Activated CD4-positive, alpha-beta T cell treated with anti-CD3 and anti-CD28 coated beads, Interleukin-2, amount 10 ng/mL, durations not matched to agents 24 days and 14 days (primary cell): ENCODE measurements at regions not wholly inside any gene's neighbourhood (a gene's known extent, or its start where the extent isn't known, plus 50 kb on each side); places are given as distances from the start of the nearest gene placed in this dataset.

ENCODE experiments used
- DNase-seq: peaks from one replicate; pipeline ENCODE4 v3.0.0; 2022
- H3K27ac Mint-ChIP-seq: one replicate; pipeline ENCODE4 v1.8.0; 2022; ENCODE audit warnings: mild to moderate bottlenecking, mixed read lengths
- H3K27me3 Mint-ChIP-seq: one replicate; pipeline ENCODE4 v1.8.0; 2022; ENCODE audit warnings: mixed read lengths
- H3K36me3 Mint-ChIP-seq: one replicate; pipeline ENCODE4 v1.8.0; 2022; ENCODE audit warnings: low read depth, mild to moderate bottlenecking, mixed read lengths
- H3K4me1 Mint-ChIP-seq: one replicate; pipeline ENCODE4 v1.8.0; 2021; ENCODE audit warnings: mixed read lengths
- H3K4me3 Mint-ChIP-seq: one replicate; pipeline ENCODE4 v1.8.0; 2022; ENCODE audit warnings: mild to moderate bottlenecking, moderate library complexity, mixed read lengths
- H3K9me3 Mint-ChIP-seq: one replicate; pipeline ENCODE4 v1.8.0; 2021; ENCODE audit warnings: mixed read lengths
- intact Hi-C: fragments of 100-400 bp; cut with micrococcal nuclease; formaldehyde crosslinking; loops from one replicate; pipeline ENCODE4 v1.15.1; 2023

- H3K27me3 Mint-ChIP-seq, result no peaks in the 10 kb centered on the region
- H3K4me1 Mint-ChIP-seq, result peaks cover 5% of the 10 kb centered on the region
- no peaks in the 10 kb centered on the region for H3K9me3 Mint-ChIP-seq
- no peaks in the 10 kb centered on the region for H3K36me3 Mint-ChIP-seq
- no peak overlapping the region for H3K27ac Mint-ChIP-seq
- no peak overlapping the region for H3K4me3 Mint-ChIP-seq
- no peak for DNase-seq
- intact Hi-C loops, result no loop called here
Observed at GRCh38 chr5:133890314-133890713, 78.1 kb downstream of the C5orf15 start.

DNA sequence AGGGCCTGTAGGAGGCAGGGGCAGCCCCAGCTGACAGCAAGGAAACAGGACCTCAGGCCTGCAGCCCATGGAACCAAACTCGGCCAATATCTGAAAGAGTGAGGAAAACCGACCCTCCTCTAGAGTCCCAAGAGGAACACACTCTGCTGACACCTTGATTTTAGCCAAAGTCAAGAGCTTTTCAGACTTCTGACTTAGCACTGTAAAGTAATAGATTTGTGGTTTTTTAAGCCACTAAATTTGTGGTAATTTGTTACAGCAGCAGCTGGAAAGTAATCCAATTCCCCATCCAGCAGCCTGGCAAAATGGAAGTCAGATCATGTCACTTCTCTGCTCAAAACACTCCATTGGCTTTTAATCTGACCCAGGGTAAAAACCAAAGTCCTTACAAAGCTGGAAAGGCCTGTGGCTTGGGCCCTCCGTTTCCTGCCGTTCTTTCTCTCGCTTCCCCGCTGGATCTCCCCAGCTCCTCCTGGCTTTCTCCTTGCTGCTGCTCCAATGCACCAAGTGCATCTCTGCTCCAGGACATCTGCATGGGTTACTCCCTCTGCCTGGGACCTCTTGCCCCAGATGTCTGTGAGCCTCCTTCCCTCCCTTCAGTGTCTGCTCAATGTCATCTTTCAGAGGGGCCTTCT is 79.0 kb downstream of the C5orf15 start:
- Mint-ChIP-seq H3K4me1 (peaks cover 5% of the 10 kb centered on the region), H3K36me3 (no peaks in the 10 kb centered on the region), H3K4me3 (no peak overlapping the region), H3K9me3 (no peaks in the 10 kb centered on the region), H3K27me3 (no peaks in the 10 kb centered on the region), H3K27ac (no peak overlapping the region)
- no peak for DNase-seq
- intact Hi-C loops, result no loop called here

GRCh38 chr5:133888625-133888991 is 79.8 kb downstream of the C5orf15 start:
- H3K27me3 Mint-ChIP-seq, result no peaks in the 10 kb centered on the region
- H3K4me1 Mint-ChIP-seq, result peaks cover 5% of the 10 kb centered on the region
- DNase-seq, result no peak
- intact Hi-C loops, result no loop called here
- no peaks in the 10 kb centered on the region for H3K36me3 Mint-ChIP-seq
- H3K9me3 Mint-ChIP-seq, result no peaks in the 10 kb centered on the region
- H3K27ac Mint-ChIP-seq, result no peak overlapping the region
- H3K4me3 Mint-ChIP-seq, result no peak overlapping the region

GRCh38 chr5:133885566-133885965 is 82.9 kb downstream of the C5orf15 start:
- H3K9me3 Mint-ChIP-seq, result no peaks in the 10 kb centered on the region
- no peak overlapping the region for H3K4me3 Mint-ChIP-seq
- no peak overlapping the region for H3K27ac Mint-ChIP-seq
- H3K4me1 Mint-ChIP-seq, result peaks cover 5% of the 10 kb centered on the region
- H3K36me3 Mint-ChIP-seq, result no peaks in the 10 kb centered on the region
- H3K27me3 Mint-ChIP-seq, result no peaks in the 10 kb centered on the region
- DNase-seq, result no peak
- intact Hi-C loops, result no loop called here

DNA sequence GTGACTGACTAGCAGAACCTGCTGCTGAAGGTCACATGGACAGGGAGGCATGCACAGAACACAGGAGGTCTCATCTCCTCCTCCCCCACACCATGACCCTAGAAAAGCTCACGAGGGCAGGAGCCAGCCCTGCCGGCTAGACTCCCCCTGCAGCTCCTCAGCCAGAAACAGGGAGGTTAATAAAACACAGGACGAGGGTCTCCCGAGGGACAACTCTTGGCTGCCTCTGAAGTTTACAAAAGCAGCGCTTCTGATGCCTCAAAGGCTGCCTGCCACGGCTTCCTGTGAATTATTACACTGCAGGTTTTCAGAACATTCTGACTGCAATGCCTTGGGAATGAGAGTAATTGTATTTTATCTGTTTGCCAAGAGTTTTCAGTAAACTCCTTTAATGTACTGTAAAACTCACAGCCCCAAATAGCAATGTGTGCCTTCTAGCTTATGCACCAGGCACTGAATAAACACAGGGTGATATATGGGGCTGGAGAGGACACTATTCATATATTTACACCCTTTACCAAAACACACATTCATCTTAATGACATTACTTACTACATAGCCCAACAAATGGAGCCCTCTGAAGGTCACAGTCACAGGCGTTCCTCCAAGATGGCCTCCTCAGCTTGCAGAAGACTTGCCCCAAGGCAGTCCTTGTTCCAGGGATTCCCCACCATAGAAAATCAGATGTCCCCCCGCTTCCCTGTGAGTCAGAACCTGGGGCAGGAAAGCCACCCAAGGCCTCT is 83.7 kb downstream of the C5orf15 start:
- intact Hi-C loops, result no loop called here
- no peaks in the 10 kb centered on the region for H3K9me3 Mint-ChIP-seq
- DNase-seq, result no peak
- no peak overlapping the region for H3K4me3 Mint-ChIP-seq
- no peaks in the 10 kb centered on the region for H3K27me3 Mint-ChIP-seq
- peaks cover 3% of the 10 kb centered on the region for H3K4me1 Mint-ChIP-seq
- no peaks in the 10 kb centered on the region for H3K36me3 Mint-ChIP-seq
- no peak overlapping the region for H3K27ac Mint-ChIP-seq

- Mint-ChIP-seq H3K36me3 (no peaks in the 10 kb centered on the region), H3K27ac (no peak overlapping the region), H3K27me3 (no peaks in the 10 kb centered on the region), H3K9me3 (no peaks in the 10 kb centered on the region), H3K4me3 (no peak overlapping the region), H3K4me1 (peaks cover 3% of the 10 kb centered on the region)
- no peak for DNase-seq
- intact Hi-C loops, result no loop called here
Observed at GRCh38 chr5:133883916-133884315, 84.5 kb downstream of the C5orf15 start.

DNA sequence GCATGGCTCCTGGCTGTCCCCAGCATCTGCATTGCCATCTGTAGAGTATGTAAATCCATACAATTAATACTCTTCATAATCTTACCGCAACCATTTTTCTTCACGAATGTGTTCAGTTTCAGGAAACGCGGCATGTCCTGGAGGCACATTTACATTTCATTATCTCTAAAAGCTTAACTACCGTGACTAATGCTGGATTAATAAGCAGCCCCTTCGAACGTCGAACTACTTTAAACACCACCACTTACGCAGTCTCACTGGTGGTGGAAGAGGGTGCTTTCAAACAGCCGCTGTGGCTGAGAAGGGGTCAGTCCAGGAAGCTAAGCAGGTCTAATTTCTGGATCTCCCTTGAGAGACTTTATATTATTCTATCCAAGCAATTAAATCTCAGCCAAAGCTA is 85.6 kb downstream of the C5orf15 start:
- no peaks in the 10 kb centered on the region for H3K27me3 Mint-ChIP-seq
- H3K27ac Mint-ChIP-seq, result no peak overlapping the region
- intact Hi-C loops, result no loop called here
- H3K4me3 Mint-ChIP-seq, result no peak overlapping the region
- DNase-seq, result no peak
- no peaks in the 10 kb centered on the region for H3K36me3 Mint-ChIP-seq
- H3K9me3 Mint-ChIP-seq, result no peaks in the 10 kb centered on the region
- peaks cover 3% of the 10 kb centered on the region for H3K4me1 Mint-ChIP-seq

DNA sequence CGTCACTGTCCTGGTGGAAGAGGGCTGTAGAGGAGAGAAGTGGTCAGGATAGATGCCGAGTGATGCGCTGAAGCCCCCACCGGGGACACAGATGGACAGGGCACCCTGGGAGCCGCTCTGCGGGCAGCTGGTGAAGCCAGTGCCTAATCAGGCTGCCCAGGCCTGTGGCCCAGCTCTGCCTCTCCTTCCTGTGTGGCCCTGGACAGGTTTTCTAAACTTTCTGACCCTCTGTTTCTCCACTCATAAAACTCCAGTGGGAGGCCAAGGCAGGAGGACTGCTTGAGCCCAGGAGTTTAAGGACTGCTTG is 86.1 kb downstream of the C5orf15 start:
- no peak for DNase-seq
- Mint-ChIP-seq H3K27ac (no peak overlapping the region), H3K4me1 (peaks cover 3% of the 10 kb centered on the region), H3K4me3 (no peak overlapping the region), H3K36me3 (no peaks in the 10 kb centered on the region), H3K9me3 (peaks cover under 1% of the 10 kb centered on the region), H3K27me3 (no peaks in the 10 kb centered on the region)
- intact Hi-C loops, result no loop called here

DNA sequence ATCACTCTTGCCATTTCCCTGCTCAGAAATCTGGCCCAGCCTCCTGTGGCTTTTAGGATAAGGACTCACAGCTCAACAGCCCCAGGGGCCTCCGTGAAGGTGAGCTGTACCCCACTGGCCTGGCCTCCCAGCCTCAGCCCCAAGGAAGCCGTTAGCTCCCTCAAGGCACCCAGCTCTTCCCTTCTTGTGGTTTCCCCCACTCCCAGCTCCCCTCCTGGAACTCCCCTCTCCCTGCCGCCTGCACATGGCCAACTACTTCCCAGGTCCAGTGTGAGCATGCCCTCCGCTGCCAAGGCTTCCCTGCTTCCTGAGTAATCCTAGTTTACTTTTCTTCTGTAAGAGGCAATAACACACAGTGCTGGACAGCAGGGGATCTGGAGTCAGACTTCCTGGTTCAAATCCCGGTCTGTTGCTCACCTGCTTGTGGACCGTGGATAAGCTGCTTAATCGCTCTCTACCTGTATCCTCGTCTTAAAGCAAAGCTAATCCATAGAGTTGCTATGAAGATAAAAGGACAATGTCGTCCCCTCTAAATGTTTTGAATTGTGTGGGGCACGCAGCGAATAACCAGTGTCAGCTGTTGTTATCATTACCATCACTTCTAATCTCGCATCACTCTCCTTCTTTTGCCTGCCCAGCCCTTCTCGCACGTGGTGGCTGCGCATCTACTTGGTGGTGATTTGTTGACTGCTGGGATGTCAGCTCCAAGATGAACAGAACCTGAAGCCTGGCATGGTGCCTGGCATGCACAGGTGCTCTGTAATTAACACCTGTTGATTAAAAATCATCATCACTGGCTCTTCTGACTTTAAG is 86.6 kb downstream of the C5orf15 start:
- Mint-ChIP-seq H3K4me1 (peaks cover 3% of the 10 kb centered on the region), H3K27ac (no peak overlapping the region), H3K4me3 (no peak overlapping the region), H3K9me3 (peaks cover 3% of the 10 kb centered on the region), H3K27me3 (no peaks in the 10 kb centered on the region), H3K36me3 (no peaks in the 10 kb centered on the region)
- intact Hi-C loops, result no loop called here
- no peak for DNase-seq

DNA sequence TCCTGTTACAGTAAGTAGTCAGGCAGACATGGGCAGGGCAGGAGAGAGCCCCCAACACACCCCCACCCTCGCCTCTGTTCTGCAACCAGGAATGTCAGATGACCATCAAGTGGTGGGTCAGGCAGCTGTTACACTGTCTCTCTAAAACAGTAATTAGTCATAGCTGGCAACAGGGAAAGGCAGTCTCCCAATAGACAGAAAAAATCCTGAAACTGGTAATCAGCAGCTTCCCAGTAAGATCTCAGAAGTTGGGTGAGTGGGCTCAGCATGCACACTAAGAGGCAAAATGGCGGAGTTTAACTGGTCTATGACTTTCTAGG is 90.2 kb downstream of the C5orf15 start:
- Mint-ChIP-seq H3K27ac (no peak overlapping the region), H3K4me1 (peaks cover 16% of the 10 kb centered on the region), H3K9me3 (peaks cover 6% of the 10 kb centered on the region), H3K27me3 (no peaks in the 10 kb centered on the region), H3K36me3 (no peaks in the 10 kb centered on the region), H3K4me3 (no peak overlapping the region)
- DNase-seq, result no peak
- intact Hi-C loops, result no loop called here

DNA sequence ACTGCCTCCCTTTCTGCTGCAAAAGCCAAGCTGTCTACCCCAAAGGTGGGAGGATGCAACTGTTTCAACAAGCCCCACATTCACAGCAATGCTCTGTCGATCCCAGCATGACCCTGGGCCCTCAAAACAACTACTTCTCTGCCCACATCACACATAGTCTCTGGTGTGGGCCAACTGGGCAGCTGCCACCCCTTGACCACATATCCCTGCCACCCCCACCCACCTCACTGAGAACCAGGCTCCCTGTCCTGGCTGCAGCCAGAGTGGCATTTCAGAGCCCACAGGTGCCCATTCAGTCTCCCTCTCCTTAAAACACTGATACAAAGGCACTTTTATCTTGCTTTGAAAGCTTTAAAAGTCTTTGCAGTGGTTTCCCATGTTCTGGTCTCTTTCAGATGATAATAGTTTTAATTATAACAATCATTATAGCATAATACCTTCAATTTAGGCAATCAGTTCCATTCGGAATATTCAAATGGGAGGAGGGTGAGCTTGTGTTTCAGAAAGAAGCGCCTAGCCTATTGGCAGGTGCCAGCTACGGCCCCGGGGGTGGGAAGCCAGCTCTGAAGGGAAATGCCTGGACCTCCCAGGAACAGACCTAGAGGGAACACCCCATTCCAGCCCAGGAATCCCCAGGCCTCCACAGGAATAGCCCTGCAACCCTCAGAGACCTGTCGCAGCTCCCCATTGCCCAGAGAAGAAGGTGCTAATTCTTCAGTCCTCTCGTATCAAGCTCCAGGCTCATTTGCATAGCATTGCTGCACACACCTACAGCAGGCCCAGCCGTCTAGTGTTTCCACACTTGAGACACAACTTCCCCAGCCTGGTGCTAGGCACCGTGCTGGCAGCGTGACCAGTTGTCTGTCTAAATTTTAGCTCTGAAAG is 90.8 kb downstream of the C5orf15 start:
- no peak overlapping the region for H3K4me3 Mint-ChIP-seq
- H3K9me3 Mint-ChIP-seq, result peaks cover 6% of the 10 kb centered on the region
- no peaks in the 10 kb centered on the region for H3K36me3 Mint-ChIP-seq
- no peak overlapping the region for H3K27ac Mint-ChIP-seq
- H3K27me3 Mint-ChIP-seq, result no peaks in the 10 kb centered on the region
- intact Hi-C loops, result no loop called here
- DNase-seq, result no peak
- peaks cover 21% of the 10 kb centered on the region for H3K4me1 Mint-ChIP-seq

GRCh38 chr5:133876266-133876665 is 92.2 kb downstream of the C5orf15 start:
- no peaks in the 10 kb centered on the region for H3K36me3 Mint-ChIP-seq
- H3K27me3 Mint-ChIP-seq, result no peaks in the 10 kb centered on the region
- H3K4me3 Mint-ChIP-seq, result no peak overlapping the region
- H3K4me1 Mint-ChIP-seq, result peaks cover 22% of the 10 kb centered on the region
- intact Hi-C loops, result no loop called here
- no peak overlapping the region for H3K27ac Mint-ChIP-seq
- no peak for DNase-seq
- peaks cover 6% of the 10 kb centered on the region for H3K9me3 Mint-ChIP-seq

- intact Hi-C loops, result no loop called here
- Mint-ChIP-seq H3K27ac (peak overlapping the region; percentile 92), H3K4me3 (no peak overlapping the region), H3K9me3 (peaks cover 6% of the 10 kb centered on the region), H3K4me1 (peaks cover 29% of the 10 kb centered on the region), H3K27me3 (no peaks in the 10 kb centered on the region), H3K36me3 (no peaks in the 10 kb centered on the region)
- no peak for DNase-seq
Observed at GRCh38 chr5:133875179-133875578, 93.2 kb downstream of the C5orf15 start.

- DNase-seq, result no peak
- Mint-ChIP-seq H3K36me3 (no peaks in the 10 kb centered on the region), H3K9me3 (peaks cover 6% of the 10 kb centered on the region), H3K4me3 (no peak overlapping the region), H3K4me1 (peaks cover 38% of the 10 kb centered on the region), H3K27ac (peak overlapping the region; percentile 92), H3K27me3 (no peaks in the 10 kb centered on the region)
- intact Hi-C loops, result loop anchor here (1.0 kb wide), 1 partner anchor 66 kb away; no protein-coding TSS in a partner anchor
Observed at GRCh38 chr5:133873449-133873848, 95.0 kb downstream of the C5orf15 start.
